WERI-Rb-1 (cell line): ENCODE measurements at regions not wholly inside any gene's neighbourhood (a gene's known extent, or its start where the extent isn't known, plus 50 kb on each side); places are given as distances from the start of the nearest gene placed in this dataset.
"Not testable (repeated sequence)": the region's sequence is repeated elsewhere in the genome, so short reads cannot be mapped to it uniquely, and the experiment has no call there.

Experiments used
- DNase-seq: peaks from one replicate; pipeline ENCODE4 v3.0.0-alpha.2; 2020
- H3K27ac ChIP-seq: fragments of 250-450 bp; sonication (Bioruptor Pico); 2 replicates; pipeline ENCODE4 v1.5.1; 2020; ENCODE audit warnings: mild to moderate bottlenecking, moderate library complexity
- H3K27me3 ChIP-seq: fragments of 250-450 bp; sonication (Bioruptor Pico); 2 replicates; pipeline ENCODE4 v1.5.1; 2021; ENCODE audit warnings: mild to moderate bottlenecking, low read depth, moderate library complexity; ENCODE audit not compliant: insufficient read depth, severe bottlenecking
- H3K36me3 ChIP-seq: fragments of 250-450 bp; sonication (Bioruptor Pico); 2 replicates; pipeline ENCODE4 v1.5.1; 2020; ENCODE audit warnings: mild to moderate bottlenecking, moderate library complexity
- H3K4me3 ChIP-seq: 2 replicates; pipeline ENCODE4 v1.5.1; 2011; ENCODE audit warnings: low read depth, mild to moderate bottlenecking, control low read depth, low read length
- H3K9me3 ChIP-seq: fragments of 250-450 bp; sonication (Bioruptor Pico); 2 replicates; pipeline ENCODE4 v1.5.1; 2021; ENCODE audit warnings: mild to moderate bottlenecking, moderate library complexity; ENCODE audit not compliant: severe bottlenecking
- TF ChIP-seq, protein P1 (sequence below): IDR thresholded peaks from 2 replicates; pipeline ENCODE4 v1.5.1; 2011; ENCODE audit warnings: low read depth, mild to moderate bottlenecking, control low read depth, inconsistent platforms, low read length

DNA sequence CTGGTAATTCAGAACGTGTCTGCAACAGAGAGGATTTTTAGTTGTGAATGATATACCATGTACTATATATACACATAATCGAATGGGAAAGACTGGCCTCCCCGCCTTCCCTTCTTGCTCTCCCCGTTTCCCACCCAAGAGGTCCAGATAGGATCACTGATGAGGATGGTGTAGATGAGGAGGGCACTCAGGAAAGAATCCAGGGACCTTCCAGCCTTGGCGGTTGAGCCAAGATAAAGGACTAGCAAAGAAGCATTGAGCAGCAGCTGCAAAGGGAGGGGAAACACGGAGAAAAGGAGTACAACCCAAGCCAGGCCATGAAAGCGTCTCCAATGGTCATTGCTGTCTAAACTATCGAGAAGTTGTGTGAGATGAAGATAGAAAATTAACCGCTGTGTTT, 84.0 kb upstream of the EXOC2 start:
- TF ChIP-seq, protein P1, sequence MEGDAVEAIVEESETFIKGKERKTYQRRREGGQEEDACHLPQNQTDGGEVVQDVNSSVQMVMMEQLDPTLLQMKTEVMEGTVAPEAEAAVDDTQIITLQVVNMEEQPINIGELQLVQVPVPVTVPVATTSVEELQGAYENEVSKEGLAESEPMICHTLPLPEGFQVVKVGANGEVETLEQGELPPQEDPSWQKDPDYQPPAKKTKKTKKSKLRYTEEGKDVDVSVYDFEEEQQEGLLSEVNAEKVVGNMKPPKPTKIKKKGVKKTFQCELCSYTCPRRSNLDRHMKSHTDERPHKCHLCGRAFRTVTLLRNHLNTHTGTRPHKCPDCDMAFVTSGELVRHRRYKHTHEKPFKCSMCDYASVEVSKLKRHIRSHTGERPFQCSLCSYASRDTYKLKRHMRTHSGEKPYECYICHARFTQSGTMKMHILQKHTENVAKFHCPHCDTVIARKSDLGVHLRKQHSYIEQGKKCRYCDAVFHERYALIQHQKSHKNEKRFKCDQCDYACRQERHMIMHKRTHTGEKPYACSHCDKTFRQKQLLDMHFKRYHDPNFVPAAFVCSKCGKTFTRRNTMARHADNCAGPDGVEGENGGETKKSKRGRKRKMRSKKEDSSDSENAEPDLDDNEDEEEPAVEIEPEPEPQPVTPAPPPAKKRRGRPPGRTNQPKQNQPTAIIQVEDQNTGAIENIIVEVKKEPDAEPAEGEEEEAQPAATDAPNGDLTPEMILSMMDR: no peak
- Histone ChIP-seq H3K4me3 (no peak overlapping the region), H3K36me3 (no peaks in the 10 kb centered on the region), H3K27ac (no peak overlapping the region), H3K9me3 (peaks cover 9% of the 10 kb centered on the region), H3K27me3 (no peaks in the 10 kb centered on the region)
- no peak for DNase-seq

DNA sequence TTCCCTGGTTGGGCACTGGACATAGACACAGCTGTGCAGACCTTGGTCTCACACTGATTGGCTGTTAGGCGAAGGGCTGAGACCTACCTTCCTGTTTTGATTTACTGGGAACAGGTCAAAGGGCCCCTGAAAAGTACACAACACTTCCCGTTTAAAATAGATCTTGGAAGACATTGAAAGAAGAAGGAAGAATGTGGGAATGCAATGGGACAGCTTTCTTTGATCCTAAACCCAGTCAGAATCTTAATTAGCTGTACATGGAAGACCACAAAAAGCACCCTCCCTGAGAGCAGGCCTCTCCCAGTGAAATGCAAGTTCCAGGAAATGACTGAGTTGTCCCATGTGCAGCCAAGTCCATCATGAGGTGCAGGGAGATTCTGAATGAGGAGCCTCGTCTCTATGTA, 83.6 kb upstream of the EXOC2 start:
- Histone ChIP-seq H3K27ac (no peak overlapping the region), H3K4me3 (no peak overlapping the region), H3K9me3 (peaks cover 9% of the 10 kb centered on the region), H3K36me3 (no peaks in the 10 kb centered on the region), H3K27me3 (no peaks in the 10 kb centered on the region)
- DNase-seq: no peak
- TF ChIP-seq, protein P1: no peak

DNA sequence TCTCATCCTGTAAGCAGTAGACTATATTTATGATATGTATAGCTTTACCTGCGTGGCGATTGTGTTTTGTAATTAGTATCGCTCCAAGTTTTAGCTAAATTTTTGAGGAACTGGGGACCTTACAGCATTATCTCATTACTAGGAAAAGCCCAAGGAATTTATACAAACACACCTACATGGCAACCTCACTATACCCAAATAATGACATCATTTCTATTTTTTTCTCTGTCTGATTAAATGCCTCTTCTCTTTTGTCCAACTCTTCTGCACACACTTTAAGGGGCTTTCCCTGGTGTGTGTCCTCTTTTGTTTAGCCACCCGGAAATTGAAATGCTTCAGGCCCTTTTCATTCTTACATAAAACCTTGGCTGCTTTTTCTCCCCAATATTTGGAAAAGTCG, 82.9 kb upstream of the EXOC2 start:
- Histone ChIP-seq H3K36me3 (no peaks in the 10 kb centered on the region), H3K27ac (no peak overlapping the region), H3K27me3 (no peaks in the 10 kb centered on the region), H3K4me3 (no peak overlapping the region), H3K9me3 (peaks cover 9% of the 10 kb centered on the region)
- DNase-seq: no peak
- TF ChIP-seq, protein P1: no peak

DNA sequence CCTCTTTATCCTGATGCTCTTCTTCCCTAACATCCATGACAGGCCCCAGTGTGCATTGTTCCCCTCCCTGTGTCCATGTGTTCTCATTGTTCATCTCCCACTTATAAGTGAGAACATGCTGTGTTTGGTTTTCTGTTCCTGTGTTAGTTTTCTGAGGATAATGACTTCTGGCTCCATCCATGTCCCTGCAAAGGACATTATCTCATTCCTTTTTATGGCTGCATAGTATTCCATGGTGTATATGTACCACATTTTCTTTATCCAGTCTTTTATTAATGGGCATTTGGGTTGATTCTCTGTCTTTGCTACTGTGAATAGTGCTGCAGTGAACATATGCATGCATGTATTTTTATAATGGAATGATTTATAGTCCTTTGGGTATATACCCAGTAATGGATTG, 78.7 kb upstream of the EXOC2 start:
- not testable (repeated sequence) for H3K4me3 ChIP-seq, H3K27ac ChIP-seq, H3K9me3 ChIP-seq, H3K27me3 ChIP-seq, DNase-seq, H3K36me3 ChIP-seq

DNA sequence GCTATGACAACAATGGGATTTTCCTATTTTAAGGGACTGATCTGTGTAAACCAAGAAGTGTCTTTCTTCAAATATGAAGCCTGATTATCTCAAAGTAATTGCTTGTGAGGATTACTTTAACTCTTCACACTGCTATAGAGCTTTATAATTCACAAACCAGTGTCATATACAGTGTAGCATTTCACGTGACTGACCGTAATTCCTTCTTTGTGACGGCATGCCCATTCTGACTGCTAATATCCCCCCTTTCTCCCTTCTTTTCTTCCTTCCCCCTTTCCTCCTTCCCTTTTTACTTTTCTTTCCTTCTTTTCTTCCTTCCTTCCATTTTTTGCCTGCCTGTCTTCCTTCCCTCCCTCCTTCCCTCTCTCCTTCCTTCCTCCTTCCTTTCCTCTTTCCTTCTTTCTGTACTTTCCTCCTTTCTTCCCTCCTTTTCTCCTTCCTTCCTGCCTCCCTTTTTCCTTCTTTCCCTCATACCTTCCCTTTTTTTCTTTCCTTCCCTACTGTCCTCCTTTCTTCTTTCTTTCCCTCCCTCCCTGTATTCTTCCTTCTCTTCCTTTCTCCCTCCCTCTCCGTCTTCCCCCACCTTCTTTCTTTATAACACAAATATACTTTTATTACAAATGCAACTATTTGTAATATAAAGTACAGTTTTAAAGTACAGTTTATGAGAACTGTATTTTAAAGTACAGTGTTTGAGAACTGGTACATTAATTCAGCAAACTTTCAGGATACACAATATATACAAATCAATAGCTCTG, 75.0 kb upstream of the EXOC2 start:
- no peaks in the 10 kb centered on the region for H3K36me3 ChIP-seq
- no peak overlapping the region for H3K27ac ChIP-seq
- no peak for DNase-seq
- no peaks in the 10 kb centered on the region for H3K27me3 ChIP-seq
- peaks cover 9% of the 10 kb centered on the region for H3K9me3 ChIP-seq
- TF ChIP-seq, protein P1: no peak
- H3K4me3 ChIP-seq: no peak overlapping the region

DNA sequence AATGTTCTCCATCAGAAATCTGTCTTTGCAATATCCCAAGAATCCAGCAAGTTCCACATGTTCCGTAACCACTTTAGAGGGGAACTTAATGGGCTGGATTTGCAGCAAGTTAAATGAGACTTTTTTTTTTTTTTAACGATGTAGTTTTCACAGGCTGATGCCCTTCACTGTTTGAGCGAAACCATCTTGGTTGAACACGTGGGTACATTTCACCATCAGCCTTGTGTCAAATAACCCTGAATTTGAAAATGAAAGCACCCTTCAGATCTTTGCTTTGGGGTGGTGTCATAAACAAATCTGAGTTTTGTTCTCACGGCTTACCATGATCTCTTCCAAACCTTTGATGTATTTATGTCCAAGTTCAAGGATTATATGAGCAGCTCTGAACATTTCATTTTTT, 73.7 kb upstream of the EXOC2 start:
- no peak overlapping the region for H3K4me3 ChIP-seq
- H3K36me3 ChIP-seq: no peaks in the 10 kb centered on the region
- H3K9me3 ChIP-seq: no peaks in the 10 kb centered on the region
- TF ChIP-seq, protein P1: no peak
- no peak overlapping the region for H3K27ac ChIP-seq
- DNase-seq: no peak
- no peaks in the 10 kb centered on the region for H3K27me3 ChIP-seq
